ENCODE measurements at regions not wholly inside any gene's neighbourhood (a gene's known extent, or its start where the extent isn't known, plus 50 kb on each side); places are given as distances from the start of the nearest gene placed in this dataset.

DNA sequence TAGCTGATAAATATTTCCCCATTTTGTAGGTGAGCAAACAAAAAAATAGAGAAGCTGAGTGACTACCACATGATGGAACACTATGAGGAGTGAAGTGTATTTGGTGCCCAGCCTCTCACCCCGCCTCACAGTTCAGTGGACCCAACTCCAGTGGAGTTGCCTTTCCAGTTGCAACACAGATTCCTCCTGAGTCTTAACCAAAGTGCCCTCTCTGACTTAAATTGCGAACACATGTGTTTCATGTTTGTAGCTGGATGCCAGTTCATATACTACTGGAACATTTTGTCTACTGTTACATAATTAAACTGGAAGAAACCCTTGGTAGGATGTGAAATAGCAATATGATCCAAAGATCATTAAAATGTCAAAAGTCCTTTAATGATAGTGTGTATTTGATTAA lies 448.9 kb downstream of the COL12A1 start:
- TF ChIP-seq, protein P1, sequence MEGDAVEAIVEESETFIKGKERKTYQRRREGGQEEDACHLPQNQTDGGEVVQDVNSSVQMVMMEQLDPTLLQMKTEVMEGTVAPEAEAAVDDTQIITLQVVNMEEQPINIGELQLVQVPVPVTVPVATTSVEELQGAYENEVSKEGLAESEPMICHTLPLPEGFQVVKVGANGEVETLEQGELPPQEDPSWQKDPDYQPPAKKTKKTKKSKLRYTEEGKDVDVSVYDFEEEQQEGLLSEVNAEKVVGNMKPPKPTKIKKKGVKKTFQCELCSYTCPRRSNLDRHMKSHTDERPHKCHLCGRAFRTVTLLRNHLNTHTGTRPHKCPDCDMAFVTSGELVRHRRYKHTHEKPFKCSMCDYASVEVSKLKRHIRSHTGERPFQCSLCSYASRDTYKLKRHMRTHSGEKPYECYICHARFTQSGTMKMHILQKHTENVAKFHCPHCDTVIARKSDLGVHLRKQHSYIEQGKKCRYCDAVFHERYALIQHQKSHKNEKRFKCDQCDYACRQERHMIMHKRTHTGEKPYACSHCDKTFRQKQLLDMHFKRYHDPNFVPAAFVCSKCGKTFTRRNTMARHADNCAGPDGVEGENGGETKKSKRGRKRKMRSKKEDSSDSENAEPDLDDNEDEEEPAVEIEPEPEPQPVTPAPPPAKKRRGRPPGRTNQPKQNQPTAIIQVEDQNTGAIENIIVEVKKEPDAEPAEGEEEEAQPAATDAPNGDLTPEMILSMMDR (IDR thresholded peaks at IDR 0.05): no peak
- no peak for TF ChIP-seq POLR2AphosphoS5 (IDR thresholded peaks at IDR 0.05)
